ENCODE measurements at regions not wholly inside any gene's neighbourhood (a gene's known extent, or its start where the extent isn't known, plus 50 kb on each side); places are given as distances from the start of the nearest gene placed in this dataset.

DNA sequence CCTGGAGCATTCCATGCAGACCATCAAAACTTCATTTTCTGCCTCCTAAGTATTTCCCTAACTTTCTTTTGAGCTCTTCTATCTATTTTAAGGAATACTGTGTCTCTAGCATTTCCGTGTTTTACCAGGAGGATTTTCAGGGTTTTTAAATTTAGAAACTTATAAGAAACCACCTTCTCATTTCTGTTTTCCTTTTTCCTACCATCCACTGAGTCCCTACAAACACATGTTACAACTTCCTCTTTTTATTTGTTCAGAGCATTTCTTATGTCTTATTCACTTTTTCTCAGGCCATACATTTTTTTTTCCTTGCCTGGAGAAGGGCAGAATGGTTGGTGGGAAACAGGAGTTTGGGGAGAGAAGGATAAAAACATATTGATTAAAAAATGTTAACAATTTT is 130.0 kb upstream of the BMP5 start:
- no peak overlapping the region for H3K4me3 ChIP-seq
- no peak for TF ChIP-seq CTCF (IDR thresholded peaks at IDR 0.05; ENCODE audit: low read depth, low read length)
- H3K4me1 ChIP-seq (ENCODE audit: low read depth): no peaks in the 10 kb centered on the region
- H3K9me3 ChIP-seq (ENCODE audit: low read depth): no peaks in the 10 kb centered on the region
- no peak for DNase-seq (ENCODE audit: low read depth in 1 of 2, low spot score in 1 of 2)
- no peaks in the 10 kb centered on the region for H3K36me3 ChIP-seq
- H3K27me3 ChIP-seq: no peaks in the 10 kb centered on the region
- no peak overlapping the region for H3K27ac ChIP-seq

DNA sequence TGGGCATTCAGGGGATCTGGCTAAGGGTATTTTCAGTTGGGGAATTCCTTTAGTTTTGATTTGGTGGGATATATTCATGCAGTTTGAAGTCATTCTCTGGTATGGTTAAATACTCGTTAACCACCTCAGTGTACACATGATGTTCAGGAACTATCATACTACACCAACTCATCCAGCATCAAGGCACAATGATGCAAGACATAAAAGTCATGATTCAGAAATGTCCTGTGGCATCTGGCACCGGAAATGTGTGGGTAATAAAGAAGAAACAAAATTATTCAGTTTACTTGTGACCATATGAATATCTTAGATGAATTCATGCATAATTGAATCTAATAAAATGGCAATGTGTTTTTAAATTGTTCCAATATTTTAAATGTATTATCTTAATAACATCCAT is 129.0 kb upstream of the BMP5 start:
- peak in 1 of 2 donors; percentile 40 for DNase-seq (ENCODE audit: low read depth in 1 of 2, low spot score in 1 of 2)
- Histone ChIP-seq H3K27ac (no peak overlapping the region), H3K27me3 (no peaks in the 10 kb centered on the region), H3K36me3 (no peaks in the 10 kb centered on the region), H3K4me3 (no peak overlapping the region), H3K4me1 (ENCODE audit: low read depth) (no peaks in the 10 kb centered on the region), H3K9me3 (ENCODE audit: low read depth) (no peaks in the 10 kb centered on the region)
- TF ChIP-seq CTCF (IDR thresholded peaks at IDR 0.05; ENCODE audit: low read depth, low read length): no peak

DNA sequence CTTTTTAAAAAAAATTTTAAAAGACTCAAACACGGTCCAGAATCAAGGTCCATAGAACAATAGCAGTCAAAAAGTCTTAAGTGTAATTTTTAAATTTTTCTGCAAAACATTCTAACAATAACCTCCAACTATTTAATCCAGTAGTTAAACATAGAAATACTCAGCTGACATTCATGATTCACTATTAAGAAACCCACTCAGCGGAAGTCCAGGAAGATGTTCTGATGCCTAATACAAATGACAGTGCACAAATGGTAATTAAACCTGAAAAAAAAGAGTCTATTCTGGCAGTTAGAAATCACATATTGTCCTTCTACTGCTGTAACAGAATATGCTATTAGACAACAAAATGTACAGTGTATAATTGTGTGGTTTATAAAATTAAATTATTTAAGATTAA is 128.2 kb upstream of the BMP5 start:
- no peak for DNase-seq (ENCODE audit: low read depth in 1 of 2, low spot score in 1 of 2)
- no peak overlapping the region for H3K27ac ChIP-seq
- H3K4me1 ChIP-seq (ENCODE audit: low read depth): no peaks in the 10 kb centered on the region
- H3K36me3 ChIP-seq: no peaks in the 10 kb centered on the region
- H3K4me3 ChIP-seq: no peak overlapping the region
- no peak for TF ChIP-seq CTCF (IDR thresholded peaks at IDR 0.05; ENCODE audit: low read depth, low read length)
- H3K27me3 ChIP-seq: no peaks in the 10 kb centered on the region
- no peaks in the 10 kb centered on the region for H3K9me3 ChIP-seq (ENCODE audit: low read depth)

GRCh38 chr6:56002336-56002735 is 126.9 kb upstream of the BMP5 start:
- no peaks in the 10 kb centered on the region for H3K9me3 ChIP-seq (ENCODE audit: low read depth)
- no peak for TF ChIP-seq CTCF (IDR thresholded peaks at IDR 0.05; ENCODE audit: low read depth, low read length)
- no peaks in the 10 kb centered on the region for H3K4me1 ChIP-seq (ENCODE audit: low read depth)
- no peaks in the 10 kb centered on the region for H3K27me3 ChIP-seq
- DNase-seq (ENCODE audit: low read depth in 1 of 2, low spot score in 1 of 2): no peak
- no peak overlapping the region for H3K4me3 ChIP-seq
- no peak overlapping the region for H3K27ac ChIP-seq
- no peaks in the 10 kb centered on the region for H3K36me3 ChIP-seq

- no peak for DNase-seq (ENCODE audit: low read depth in 1 of 2, low spot score in 1 of 2)
- TF ChIP-seq CTCF (IDR thresholded peaks at IDR 0.05; ENCODE audit: low read depth, low read length): no peak
Observed at GRCh38 chr6:55998576-55998975, 123.2 kb upstream of the BMP5 start.

More at GRCh38 chr6:55998576-55998975, 123.2 kb upstream of the BMP5 start:
- Histone ChIP-seq H3K27me3 (no peaks in the 10 kb centered on the region), H3K4me1 (ENCODE audit: low read depth) (no peaks in the 10 kb centered on the region), H3K9me3 (ENCODE audit: low read depth) (no peaks in the 10 kb centered on the region), H3K27ac (no peak overlapping the region), H3K36me3 (no peaks in the 10 kb centered on the region), H3K4me3 (no peak overlapping the region)

Measured in cardiac muscle cell (in vitro differentiated cells and primary cell).